ENCODE measurements at regions not wholly inside any gene's neighbourhood (a gene's known extent, or its start where the extent isn't known, plus 50 kb on each side); places are given as distances from the start of the nearest gene placed in this dataset.

GRCh38 chrX:85517994-85518718 is 138.7 kb upstream of the POF1B start:
- DNase-seq, result no peak

GRCh38 chrX:85516131-85516530 is 136.7 kb upstream of the POF1B start:
- no peak for DNase-seq

GRCh38 chrX:85506871-85507270 is 127.4 kb upstream of the POF1B start:
- no peak for DNase-seq

GRCh38 chrX:85505801-85506200 is 126.3 kb upstream of the POF1B start:
- no peak for DNase-seq

- DNase-seq, result no peak
Measured at GRCh38 chrX:85504381-85504780, 124.9 kb upstream of the POF1B start.

GRCh38 chrX:85503258-85504158 is 124.0 kb upstream of the POF1B start:
- DNase-seq, result no peak

GRCh38 chrX:85501349-85501748 is 121.9 kb upstream of the POF1B start:
- no peak for DNase-seq

- DNase-seq, result no peak
Measured at GRCh38 chrX:85499400-85499799, 119.9 kb upstream of the POF1B start.

- no peak for DNase-seq
Measured at GRCh38 chrX:85493821-85494220, 114.4 kb upstream of the POF1B start.

- no peak for DNase-seq
Measured at GRCh38 chrX:85454295-85454694, 74.8 kb upstream of the POF1B start.

GRCh38 chrX:85444613-85445012 is 65.1 kb upstream of the POF1B start:
- no peak for DNase-seq
